GM20000 (cell line): ENCODE measurements at regions not wholly inside any gene's neighbourhood (a gene's known extent, or its start where the extent isn't known, plus 50 kb on each side); places are given as distances from the start of the nearest gene placed in this dataset.
A peak's percentile ranks its signal among the peaks of the same experiment; 100 is the strongest.

Experiments used
- DNase-seq: peaks from one replicate; pipeline ENCODE4 v3.0.0; 2012; ENCODE audit warnings: low spot score
- TF ChIP-seq, protein P1 (sequence below): IDR thresholded peaks from 2 replicates; pipeline ENCODE4 v1.5.1; 2012; ENCODE audit warnings: mild to moderate bottlenecking, control low read depth; ENCODE audit errors: extremely low read depth, missing control alignments

DNA sequence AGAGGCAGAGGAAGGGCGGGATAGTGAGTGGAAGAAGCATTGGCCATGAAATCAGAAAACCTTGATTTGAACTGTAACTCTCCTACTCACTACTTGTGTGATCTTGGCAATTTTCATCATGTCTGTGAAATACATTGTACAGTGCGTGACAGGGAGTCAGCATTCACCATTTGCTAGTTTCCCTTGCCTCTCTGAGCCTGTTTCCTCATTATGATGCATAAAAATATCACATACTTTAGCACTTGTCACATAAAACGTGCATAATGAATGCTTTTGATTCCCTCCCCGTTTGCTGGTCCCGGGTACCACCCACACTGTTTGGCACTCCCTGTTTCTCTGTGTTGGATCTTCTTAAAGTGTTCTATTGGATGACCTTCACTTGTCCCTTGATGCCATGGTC, 101.1 kb upstream of the FRMD6 start:
- TF ChIP-seq, protein P1, sequence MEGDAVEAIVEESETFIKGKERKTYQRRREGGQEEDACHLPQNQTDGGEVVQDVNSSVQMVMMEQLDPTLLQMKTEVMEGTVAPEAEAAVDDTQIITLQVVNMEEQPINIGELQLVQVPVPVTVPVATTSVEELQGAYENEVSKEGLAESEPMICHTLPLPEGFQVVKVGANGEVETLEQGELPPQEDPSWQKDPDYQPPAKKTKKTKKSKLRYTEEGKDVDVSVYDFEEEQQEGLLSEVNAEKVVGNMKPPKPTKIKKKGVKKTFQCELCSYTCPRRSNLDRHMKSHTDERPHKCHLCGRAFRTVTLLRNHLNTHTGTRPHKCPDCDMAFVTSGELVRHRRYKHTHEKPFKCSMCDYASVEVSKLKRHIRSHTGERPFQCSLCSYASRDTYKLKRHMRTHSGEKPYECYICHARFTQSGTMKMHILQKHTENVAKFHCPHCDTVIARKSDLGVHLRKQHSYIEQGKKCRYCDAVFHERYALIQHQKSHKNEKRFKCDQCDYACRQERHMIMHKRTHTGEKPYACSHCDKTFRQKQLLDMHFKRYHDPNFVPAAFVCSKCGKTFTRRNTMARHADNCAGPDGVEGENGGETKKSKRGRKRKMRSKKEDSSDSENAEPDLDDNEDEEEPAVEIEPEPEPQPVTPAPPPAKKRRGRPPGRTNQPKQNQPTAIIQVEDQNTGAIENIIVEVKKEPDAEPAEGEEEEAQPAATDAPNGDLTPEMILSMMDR = no peak
- DNase-seq = no peak

DNA sequence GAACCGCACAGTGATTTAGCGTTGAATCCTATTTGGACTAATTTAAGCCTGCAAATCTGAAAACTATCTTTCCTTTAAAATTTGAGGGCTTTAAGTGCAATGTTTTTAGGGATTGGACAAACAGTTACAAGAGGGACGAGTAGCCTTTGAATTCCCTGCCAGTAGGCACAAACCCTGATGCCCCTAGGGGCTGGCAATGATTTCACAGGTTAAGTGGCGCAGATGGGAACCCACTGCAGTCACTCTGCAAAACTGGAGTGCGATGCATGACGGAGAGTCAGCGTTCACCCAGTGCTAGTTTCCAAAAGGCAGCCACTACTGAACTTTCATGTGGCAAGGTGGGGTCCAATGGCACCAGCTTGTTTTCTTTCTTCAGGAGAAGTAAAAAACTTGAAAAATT, 99.4 kb upstream of the FRMD6 start:
- no peak for DNase-seq
- TF ChIP-seq, protein P1 = no peak

DNA sequence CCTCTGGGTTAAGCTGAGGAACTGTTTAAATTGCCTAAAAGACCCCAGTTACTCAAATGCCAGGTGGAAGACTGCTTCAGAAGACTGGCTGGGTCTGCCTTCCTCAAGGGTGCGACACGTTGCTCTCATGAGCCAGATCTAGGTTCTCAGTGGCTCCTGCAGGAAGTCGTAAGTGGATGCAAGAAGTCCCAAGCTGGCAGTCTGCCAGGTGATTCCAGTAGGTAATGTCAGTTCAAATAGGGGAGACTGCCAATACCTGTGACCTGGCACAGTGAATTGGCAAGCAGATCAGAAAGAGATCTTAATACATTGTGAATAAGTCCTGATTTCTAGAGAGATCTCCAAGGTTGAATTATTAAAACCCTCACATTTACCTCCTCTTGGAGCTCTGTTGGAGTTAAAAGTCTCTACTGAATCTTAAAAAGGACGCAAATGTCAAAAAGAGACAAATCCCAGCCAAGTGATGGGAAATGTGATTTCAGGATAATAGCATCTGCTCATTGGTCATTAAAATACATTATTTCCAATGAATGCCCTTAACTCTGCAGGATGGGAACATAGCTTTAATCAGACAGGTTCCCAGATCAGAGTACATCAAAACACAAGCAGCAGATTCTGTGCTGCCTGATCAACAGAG, 98.8 kb upstream of the FRMD6 start:
- TF ChIP-seq, protein P1 = no peak
- DNase-seq = no peak

DNA sequence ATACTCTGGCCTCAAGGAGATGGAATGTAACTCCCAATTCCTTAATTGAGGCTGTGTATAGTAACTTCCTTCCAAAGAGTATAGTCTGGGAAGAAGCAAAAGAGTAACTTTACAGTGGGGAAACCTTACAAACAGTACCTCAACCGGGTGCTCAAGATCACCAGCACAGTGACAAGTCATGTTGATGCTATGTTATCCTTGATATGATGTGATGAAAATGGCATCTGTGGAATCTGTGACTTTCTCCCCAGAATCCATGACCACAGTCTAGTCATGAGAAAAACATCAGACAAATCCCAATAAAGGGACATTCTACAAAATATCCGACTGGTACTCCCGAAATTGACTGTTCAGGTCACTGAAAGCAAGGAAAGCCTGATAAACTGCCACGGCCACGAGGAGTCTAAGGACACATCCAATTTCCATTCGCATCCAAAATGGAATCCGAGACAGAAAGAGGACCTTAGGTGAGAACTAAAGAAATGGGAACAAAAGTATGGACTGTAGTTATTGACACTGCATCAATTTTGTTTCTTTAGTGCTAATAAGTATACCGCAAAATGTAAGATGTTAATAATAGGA, 97.3 kb upstream of the FRMD6 start:
- TF ChIP-seq, protein P1 = no peak
- DNase-seq = no peak

DNA sequence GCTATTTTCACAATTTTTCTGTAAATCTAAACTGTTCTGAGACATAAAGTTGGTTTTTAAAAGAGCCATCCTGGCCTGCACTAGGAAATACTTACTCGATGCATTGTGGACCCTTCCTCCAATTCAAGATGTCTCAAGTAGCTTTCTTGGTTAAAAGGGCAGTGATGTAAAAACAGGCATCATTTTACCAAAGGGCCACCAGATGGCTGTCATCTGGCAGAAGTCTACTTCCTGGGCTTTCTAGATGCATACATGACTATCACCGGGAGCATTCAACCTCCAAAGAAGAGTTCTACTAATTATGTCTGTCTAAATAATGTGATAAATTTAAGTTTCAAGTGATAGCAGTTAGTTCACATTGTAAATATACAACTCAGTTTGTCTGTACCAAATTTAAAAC, 96.8 kb upstream of the FRMD6 start:
- TF ChIP-seq, protein P1 = no peak
- peak; percentile 21 for DNase-seq

DNA sequence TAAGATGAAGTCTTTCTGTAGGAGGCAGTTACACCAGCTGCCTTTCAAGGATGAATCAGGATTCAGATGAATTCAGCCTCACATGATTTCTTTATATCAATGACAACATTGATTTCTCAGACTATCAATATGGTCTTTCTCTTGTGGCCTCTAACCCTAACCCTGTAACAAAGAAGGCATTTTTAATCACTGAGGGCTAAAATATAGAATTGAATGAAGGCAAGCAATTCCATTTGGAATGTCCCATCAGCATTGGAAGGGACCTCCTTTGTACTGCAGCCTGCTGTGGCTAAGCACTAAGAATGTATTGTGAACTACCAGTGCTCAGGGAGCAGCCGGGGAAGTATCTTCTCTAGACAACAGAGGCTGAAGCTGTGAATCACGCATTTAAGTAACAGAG, 90.6 kb upstream of the FRMD6 start:
- DNase-seq = no peak
- TF ChIP-seq, protein P1 = no peak

DNA sequence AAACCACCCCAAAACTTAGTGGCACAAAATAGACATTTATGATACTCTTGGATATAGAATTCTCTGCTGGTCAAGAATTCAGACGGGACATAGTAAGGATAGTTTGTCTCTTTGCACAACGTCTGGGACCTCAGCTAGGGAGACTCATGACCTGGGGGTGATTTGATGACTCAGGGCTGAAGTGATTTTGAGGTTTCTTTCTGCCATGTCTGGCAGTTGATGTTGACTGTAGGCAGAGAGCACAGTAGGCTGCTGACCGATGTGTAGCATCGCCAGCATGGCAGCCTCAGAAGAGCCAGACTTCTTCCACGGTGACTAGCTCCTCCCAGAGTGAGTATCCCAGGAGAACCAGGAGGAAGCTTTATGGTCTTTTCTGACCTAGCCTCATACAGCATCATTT, 88.9 kb upstream of the FRMD6 start:
- DNase-seq = no peak
- TF ChIP-seq, protein P1 = no peak
